ENCODE measurements at regions not wholly inside any gene's neighbourhood (a gene's known extent, or its start where the extent isn't known, plus 50 kb on each side); places are given as distances from the start of the nearest gene placed in this dataset.

DNA sequence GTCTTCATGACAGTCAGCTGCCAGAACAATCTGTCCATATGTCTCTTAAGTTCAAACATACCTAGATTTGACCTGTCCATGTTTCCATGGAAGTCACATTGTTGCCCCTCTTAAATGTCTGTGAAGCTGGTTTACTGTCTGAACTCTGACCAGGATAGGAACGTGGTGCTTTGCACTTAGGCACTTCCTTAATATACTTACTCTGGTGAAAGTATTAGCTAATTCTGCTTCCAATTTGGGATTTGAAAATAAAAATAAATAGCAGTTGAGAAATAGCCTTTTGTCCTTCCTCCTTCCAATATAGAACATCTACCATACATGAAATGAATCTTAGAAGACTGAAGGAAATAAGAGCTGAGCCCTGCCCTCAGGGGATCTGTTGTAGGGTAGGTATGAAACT lies 524.5 kb upstream of the CLINT1 start:
- Mint-ChIP-seq H3K36me3 (ENCODE audit: low read depth) (no peaks in the 10 kb centered on the region), H3K4me1 (ENCODE audit: low read depth) (peaks cover 47% of the 10 kb centered on the region)

DNA sequence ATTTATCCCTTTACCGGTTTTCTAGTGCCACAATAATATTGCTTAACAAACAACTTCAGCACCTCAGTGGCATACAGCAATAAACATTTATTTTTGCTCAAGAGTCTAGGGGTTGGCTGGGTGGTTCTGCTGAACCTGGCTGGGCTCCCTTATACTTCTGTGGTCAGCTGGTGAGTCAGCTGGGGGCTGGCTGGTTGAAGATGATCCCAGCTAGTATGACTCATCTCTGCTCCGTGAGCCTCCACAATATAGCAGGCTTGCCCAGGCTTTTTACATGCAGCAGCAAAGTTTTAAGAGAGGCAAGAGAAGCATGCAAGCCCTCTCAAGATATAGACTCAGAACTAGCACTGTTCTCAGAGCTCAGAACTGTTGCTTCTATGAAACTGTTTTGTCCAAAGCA lies 523.5 kb upstream of the CLINT1 start:
- H3K27me3 Mint-ChIP-seq (ENCODE audit: low read depth): no peaks in the 10 kb centered on the region
- H3K9me3 Mint-ChIP-seq (ENCODE audit: low read depth): peaks cover 7% of the 10 kb centered on the region
- H3K36me3 Mint-ChIP-seq (ENCODE audit: low read depth): peaks cover 2% of the 10 kb centered on the region
- no peak for TF ChIP-seq CTCF (IDR thresholded peaks at IDR 0.05)
- H3K4me1 Mint-ChIP-seq (ENCODE audit: low read depth): peaks cover 47% of the 10 kb centered on the region
- no peak overlapping the region for H3K4me3 Mint-ChIP-seq (ENCODE audit: unreplicated experiment)
- peak overlapping the region; percentile 63 for H3K27ac Mint-ChIP-seq (ENCODE audit: unreplicated experiment)
- DNase-seq (ENCODE audit: low spot score): no peak

More for the DNA sequence above, 524.5 kb upstream of the CLINT1 start:
- DNase-seq (ENCODE audit: low spot score): no peak
- Mint-ChIP-seq H3K27me3 (ENCODE audit: low read depth) (no peaks in the 10 kb centered on the region), H3K4me3 (ENCODE audit: unreplicated experiment) (no peak overlapping the region), H3K27ac (ENCODE audit: unreplicated experiment) (peak overlapping the region; percentile 15), H3K9me3 (ENCODE audit: low read depth) (peaks cover 4% of the 10 kb centered on the region)
- TF ChIP-seq CTCF (IDR thresholded peaks at IDR 0.05): no peak

DNA sequence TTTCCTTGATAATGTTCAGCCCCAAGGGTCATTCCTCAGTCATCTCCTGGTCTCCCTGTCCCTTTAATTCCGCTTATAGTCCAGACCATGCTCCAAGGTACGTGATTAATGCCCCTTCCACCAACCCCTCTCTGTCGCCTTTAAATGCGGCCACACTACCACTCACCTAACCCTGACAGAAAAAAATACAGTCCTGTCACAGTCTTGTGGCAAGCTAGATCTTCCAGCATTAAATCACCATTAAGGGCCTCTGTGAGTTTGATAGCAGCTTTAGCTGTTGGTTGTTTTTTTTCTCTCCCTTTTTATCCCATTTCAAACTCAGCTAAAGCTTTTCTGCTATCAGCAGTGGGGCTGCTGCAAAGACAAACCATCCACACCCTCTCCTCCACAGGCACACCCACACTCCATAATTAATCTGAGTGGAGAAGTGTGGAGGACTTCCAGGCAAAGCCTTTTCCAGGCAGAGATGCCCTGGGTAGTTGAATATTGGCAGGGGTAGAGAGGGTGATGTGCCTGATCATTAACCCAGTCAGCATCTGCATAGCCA lies 522.7 kb upstream of the CLINT1 start:
- no peak for TF ChIP-seq CTCF (IDR thresholded peaks at IDR 0.05)
- no peak for DNase-seq (ENCODE audit: low spot score)
- H3K36me3 Mint-ChIP-seq (ENCODE audit: low read depth): peaks cover 3% of the 10 kb centered on the region
- peak overlapping the region; percentile 63 for H3K27ac Mint-ChIP-seq (ENCODE audit: unreplicated experiment)
- H3K27me3 Mint-ChIP-seq (ENCODE audit: low read depth): no peaks in the 10 kb centered on the region
- H3K9me3 Mint-ChIP-seq (ENCODE audit: low read depth): peaks cover 10% of the 10 kb centered on the region
- peaks cover 47% of the 10 kb centered on the region for H3K4me1 Mint-ChIP-seq (ENCODE audit: low read depth)
- H3K4me3 Mint-ChIP-seq (ENCODE audit: unreplicated experiment): no peak overlapping the region

- H3K36me3 Mint-ChIP-seq (ENCODE audit: low read depth): peaks cover 3% of the 10 kb centered on the region
- no peak overlapping the region for H3K4me3 Mint-ChIP-seq (ENCODE audit: unreplicated experiment)
- H3K27me3 Mint-ChIP-seq (ENCODE audit: low read depth): no peaks in the 10 kb centered on the region
- no peak for TF ChIP-seq CTCF (IDR thresholded peaks at IDR 0.05)
- no peak for DNase-seq (ENCODE audit: low spot score)
- H3K4me1 Mint-ChIP-seq (ENCODE audit: low read depth): peaks cover 40% of the 10 kb centered on the region
- peaks cover 8% of the 10 kb centered on the region for H3K9me3 Mint-ChIP-seq (ENCODE audit: low read depth)
- H3K27ac Mint-ChIP-seq (ENCODE audit: unreplicated experiment): no peak overlapping the region
Measured at GRCh38 chr5:158380661-158381060, 521.7 kb upstream of the CLINT1 start.

GRCh38 chr5:158378931-158379330 lies 520.0 kb upstream of the CLINT1 start:
- no peak for DNase-seq (ENCODE audit: low spot score)
- H3K27me3 Mint-ChIP-seq (ENCODE audit: low read depth): no peaks in the 10 kb centered on the region
- H3K4me3 Mint-ChIP-seq (ENCODE audit: unreplicated experiment): no peak overlapping the region
- H3K4me1 Mint-ChIP-seq (ENCODE audit: low read depth): peaks cover 23% of the 10 kb centered on the region
- peaks cover 8% of the 10 kb centered on the region for H3K9me3 Mint-ChIP-seq (ENCODE audit: low read depth)
- TF ChIP-seq CTCF (IDR thresholded peaks at IDR 0.05): no peak
- H3K36me3 Mint-ChIP-seq (ENCODE audit: low read depth): peaks cover 3% of the 10 kb centered on the region
- H3K27ac Mint-ChIP-seq (ENCODE audit: unreplicated experiment): no peak overlapping the region
